ENCODE measurements at regions not wholly inside any gene's neighbourhood (a gene's known extent, or its start where the extent isn't known, plus 50 kb on each side); places are given as distances from the start of the nearest gene placed in this dataset.
"Not testable (repeated sequence)": the region's sequence is repeated elsewhere in the genome, so short reads cannot be mapped to it uniquely, and the experiment has no call there.

DNA sequence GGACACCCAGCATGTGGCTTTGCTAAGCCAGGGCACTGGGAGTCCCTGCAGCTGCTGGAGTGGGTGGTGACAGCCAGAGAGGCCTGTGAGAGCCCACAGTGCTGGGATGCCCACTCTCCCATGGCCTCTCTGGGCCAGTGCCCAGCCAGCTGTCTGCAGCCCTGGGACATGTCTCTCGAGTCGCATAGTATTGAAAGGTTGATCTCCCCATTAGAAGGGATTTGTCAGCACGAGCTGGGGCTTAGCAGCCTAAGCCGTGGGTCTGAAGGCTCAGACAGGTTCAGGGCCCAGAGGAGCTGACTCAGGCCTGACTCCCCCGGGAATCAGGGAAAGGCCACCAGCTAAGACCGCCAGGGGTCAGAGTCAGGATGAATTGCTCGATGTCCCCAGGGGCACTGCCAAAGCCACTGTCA lies 53.5 kb downstream of the FOXD2 start:
- DNase-seq: no peak

DNA sequence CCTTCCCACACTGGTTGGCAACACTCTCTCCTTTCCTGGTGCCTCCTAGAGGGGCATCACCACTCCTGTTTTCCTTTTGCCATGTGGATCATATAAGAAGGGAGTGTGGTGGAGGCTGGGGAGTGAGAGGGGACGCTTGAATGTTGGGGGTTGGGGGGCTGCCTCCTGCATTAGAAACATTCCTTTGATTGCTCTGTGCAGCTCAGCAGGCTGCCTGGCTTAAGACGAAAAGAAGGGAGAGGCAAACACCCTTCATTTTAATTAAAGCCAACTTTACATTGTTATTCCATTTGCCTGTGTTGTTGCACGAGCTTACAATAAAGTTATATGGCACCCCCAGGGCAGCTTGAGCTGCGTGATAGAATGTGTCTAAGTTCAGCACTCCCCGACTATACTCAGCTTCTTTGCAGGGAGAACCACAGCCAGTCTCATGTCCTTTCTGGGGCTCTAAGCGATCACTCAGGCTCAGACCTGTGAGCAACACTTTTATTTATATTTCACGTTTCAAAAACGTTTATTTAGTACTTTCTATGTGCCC lies 57.4 kb downstream of the FOXD2 start:
- DNase-seq: no peak

DNA sequence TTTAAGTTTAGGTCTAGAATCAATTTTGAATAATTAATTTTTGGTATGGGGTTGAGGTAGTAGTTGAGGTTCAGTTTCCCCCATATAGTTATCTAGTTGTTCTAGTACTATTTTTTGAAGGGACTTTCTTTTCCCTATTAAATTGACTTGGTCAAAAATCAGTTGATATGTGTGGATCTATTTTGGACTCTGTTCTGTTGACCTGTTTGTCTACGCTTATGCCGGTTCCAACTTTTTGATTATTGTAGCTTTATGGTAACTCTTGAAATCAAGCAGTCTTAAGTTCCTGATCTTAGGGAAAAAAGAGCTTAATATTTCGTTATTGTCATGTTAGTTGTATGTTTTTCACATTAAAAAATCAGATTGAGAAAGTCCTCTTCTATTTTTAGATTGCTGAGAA lies 60.7 kb downstream of the FOXD2 start:
- no peak for DNase-seq

DNA sequence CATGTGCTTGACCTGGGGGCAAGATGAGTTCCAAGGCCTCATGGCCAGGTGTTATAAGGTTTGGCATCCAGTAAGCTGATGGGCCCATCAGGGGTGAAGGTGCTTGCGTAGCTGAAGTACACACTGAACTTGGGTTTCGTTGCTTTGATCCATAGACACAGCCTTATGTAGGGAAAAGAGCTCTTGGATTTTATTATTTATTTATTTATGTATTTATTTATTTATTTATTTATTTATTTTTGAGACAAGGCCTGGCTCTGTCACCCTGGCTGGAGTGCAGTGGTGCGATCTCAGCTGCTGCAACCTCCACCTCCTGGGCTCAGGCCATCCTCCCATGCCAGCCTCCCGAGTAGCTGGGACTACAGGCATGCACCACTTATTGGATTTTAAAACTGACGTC lies 63.2 kb downstream of the FOXD2 start:
- no peak for DNase-seq

DNA sequence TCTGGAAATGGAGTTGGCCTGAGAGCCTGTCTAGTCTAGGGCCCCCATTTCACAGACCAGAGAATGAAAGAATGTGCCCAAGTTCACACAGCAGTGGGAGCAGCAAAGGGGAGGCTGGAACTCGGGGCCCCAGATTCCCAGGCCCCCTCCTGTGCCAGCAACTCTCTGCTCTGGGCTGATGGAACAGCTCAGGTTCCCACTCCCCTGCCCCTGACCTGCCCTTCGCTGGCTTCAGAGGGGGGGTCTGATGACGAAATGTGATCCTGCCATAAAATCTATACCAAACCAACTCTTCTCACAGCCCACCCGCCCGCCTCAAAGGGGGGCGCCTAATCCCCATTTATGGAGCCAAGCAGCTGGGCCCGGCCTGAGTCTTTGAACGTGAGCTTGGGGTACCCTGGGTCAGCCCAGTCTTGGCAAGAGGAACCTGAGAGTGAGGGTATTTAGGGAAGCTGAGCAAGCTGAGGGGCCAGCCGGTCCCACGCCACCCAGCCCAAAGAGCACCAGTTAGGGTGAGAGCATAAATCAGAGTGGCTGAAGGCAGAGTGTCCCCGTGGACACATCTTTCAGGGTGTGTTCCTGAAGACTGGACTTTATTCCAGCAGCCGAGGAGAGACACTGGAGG lies 65.0 kb downstream of the FOXD2 start:
- DNase-seq: no peak

DNA sequence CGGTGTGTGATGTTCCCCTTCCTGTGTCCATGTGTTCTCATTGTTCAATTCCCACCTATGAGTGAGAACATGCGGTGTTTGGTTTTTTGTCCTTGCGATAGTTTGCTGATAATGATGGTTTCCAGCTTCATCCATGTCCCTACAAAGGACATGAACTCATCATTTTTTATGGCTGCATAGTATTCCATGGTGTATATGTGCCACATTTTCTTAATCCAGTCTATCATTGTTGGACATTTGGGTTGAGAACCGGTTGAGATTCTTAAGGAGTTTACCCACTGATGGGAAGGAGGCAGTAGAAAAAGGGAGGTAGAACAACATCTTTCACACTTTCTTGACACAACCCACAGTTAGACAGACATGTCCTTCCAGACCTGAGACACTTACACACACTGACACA lies 67.0 kb downstream of the FOXD2 start:
- not testable (repeated sequence) for DNase-seq

DNA sequence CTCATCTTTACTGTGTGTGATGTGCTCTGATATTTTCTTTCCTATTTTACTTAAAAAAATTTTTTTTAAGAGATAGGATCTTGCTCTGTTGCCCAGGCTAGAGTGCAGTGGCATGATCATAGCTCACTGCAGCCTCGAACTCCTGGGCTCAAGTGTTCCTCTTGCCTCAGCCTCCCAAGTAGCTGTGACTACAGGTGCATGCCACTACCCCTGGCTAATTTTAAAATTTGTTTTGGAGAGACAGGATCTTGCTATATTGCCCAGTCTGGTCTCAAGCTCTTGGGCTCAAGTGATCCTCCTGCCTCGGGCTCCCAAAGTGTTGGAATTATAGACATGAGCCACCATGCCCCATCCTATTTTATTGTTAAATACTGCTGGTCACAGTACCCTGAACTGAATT lies 67.4 kb downstream of the FOXD2 start:
- no peak for DNase-seq

DNA sequence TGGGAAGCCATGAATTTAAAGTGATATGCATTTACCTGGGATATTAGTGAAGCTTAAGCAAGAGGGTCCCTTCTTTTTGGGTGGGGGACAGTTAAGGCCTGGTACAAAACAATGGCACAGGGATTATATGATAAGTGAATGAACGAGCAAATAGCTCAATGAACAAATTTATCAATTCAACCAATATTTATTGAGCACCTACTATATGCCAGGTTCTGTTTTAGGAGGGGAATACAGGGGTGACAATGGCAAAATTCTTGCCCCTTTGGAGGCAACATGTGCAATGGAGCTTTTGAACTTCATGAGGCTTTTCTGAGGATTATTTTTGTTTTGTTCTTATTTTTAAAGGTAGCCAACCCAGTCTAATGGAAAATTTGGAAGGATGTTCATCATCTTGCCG lies 68.2 kb downstream of the FOXD2 start:
- no peak for DNase-seq

DNA sequence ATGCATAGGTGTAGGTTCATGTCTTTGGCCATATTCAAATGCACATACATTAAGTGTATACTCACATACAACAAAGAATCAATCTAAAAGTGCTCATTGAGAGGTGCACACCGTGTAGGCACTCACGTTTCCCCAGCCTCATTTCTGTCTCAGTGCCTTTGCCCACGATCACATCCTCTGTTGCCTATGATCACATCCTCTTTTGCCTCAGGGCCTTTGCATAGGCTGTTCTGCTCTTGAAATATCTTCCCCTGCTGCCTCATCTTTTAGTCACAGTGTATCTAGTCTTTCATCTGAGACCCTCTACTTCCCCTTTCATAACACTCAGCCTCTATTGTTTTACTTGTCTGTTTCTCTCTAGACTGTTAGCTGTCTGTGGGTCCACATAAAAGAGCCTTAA lies 69.3 kb downstream of the FOXD2 start:
- DNase-seq: no peak

DNA sequence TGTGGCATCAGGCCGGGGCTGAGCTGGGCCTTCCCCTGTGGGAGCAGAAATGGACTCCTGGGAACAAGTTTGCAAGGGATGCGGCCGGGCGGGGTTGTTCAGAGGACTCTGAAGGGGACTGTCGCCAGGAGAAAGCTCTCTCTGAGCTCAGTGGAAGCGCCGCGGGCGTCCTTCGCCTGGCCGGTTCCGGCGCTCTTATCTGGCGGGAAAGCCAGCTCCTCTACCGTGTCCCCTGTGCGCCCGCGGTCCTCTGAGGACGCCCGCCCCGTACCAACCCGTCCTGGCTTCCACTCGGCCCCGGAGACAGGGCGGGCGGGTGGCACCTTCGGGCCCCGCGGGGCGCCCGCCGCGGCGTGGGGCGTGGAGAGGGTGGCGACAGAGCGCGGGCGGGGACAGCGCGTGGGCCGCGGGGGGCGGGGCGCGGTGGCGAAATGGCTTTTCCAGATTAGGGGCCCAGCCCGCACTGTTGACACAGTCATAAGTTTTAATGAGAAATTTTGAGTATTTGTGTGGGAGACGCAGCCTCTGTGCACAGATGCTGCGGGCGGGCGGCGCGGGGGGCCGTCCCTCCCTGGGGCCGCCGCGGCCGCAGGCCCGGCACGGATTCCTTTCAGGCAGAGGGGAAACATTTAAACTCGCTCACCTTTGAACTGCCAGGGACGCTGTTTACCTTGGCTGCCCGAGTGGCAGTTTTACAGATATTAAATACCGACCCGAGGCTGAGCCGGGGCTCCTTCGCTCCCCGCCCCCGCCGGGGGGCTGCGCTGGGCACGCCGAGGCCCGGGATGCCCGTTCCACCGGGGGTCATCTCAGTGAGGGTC lies 70.2 kb downstream of the FOXD2 start:
- peak; percentile 27 for DNase-seq

DNA sequence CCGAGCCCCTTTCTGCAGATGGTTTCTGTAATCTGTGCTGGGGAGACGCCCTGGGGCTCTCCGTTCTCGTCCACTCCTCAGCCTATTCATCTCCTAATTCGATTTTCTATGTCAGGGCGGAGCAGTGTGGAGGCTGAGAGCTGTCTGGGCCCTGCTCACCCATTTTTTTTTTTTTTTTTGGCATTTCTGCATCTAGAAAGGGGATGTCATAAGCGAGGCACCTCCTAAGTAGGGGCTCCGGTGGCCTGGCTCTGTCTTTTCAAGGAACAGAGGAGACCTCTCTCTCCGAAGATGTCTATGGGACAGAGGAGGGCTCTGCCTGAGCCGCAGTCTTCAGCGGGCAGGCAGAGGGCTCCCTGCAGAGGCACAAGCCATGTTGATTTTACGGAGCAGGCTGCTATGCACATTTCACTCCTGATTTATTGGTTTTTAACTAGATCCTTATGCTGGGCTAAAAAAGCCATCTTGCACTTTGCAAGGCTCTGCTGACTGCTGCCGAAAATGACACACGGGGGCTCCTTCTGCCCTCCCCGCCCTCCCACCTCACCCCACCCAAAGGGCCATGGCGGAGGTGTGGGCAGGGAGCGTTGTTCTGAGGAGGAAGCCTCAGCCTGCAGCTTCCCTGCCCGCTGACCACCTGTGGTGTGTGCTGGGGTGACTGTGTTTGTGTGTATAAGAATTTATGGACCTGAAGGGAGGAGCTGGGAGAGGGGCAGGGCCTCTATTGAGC lies 71.0 kb downstream of the FOXD2 start:
- no peak for DNase-seq

DNA sequence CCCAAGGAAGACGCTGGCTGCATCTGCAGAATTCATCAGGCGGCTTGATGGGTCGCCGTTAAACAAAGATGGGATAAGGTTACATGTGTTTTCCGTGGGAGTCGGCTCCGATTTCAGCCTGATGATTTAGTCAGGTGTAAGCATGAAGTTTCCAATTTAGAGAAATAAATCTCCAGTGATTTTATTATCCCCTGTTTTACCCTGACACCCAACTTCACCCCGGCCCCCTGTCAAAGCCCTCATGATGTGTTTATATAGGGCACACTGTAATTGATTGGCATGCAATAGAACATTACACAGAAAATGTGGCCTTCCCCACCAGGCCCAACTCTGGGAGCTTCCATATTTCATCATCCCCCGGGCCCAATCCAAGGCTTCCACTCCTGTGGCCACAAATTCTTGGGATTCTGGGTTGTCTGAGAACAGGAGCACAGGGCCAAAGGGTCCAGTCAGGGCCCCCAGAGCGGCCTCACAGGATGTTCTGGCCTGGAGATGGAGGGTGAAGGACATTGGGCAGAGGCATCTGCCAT lies 72.5 kb downstream of the FOXD2 start:
- DNase-seq: no peak

DNA sequence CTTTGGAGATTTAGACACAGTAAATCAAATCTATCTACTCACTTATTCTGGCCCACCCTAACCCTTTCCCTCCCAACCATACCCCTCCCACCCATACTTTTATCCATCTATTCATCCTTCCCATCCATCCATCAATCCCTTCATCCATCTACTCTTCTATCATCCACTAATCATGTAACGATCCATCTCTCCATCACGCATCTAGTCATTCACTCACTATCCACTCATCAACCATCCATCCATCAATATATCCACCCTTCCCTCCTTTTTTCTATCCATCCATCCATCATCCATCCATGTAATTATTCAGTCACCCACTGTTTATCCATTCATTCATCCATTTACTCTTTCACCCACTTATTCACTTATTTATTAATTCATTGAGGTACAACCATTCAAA lies 74.0 kb downstream of the FOXD2 start:
- DNase-seq: no peak

DNA sequence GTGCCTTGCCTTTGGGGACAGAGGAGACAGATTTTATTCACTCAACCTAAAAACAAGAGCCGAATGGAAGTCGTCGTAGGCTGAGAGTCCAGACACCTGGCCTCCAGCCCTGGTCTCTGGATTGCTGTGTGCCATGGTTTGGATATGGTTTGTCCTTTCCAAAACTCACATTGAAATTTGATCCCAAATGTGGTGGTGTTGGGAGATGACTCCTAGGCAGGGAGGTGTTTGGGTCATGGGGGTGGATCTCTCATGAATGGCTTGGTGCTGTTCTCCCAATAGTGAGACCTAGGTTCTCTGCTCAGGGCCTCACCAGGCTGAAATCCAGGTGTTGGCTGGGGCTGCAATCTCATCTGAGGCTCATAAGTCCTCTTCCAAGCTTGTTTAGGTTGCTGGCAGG lies 75.5 kb downstream of the FOXD2 start:
- DNase-seq: no peak

DNA sequence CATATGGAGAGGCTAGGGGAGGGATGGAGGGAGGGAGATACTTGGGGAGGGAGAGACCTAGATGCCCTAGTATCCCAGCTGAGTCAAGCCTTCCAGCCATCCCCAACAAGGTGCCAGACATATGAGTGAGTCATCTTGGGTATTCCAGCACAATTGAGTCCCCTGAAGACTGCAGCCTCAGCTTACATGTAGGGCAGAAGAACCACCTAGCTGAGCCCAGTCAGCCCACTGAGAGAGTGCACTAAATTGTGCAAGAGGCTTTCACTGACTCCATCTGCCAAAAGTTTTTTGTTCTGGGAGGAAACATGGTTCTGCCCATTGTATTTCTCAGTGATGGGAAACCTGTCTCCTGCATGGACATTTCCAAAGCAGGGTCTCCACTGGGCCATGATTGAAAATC lies 76.4 kb downstream of the FOXD2 start:
- no peak for DNase-seq

DNA sequence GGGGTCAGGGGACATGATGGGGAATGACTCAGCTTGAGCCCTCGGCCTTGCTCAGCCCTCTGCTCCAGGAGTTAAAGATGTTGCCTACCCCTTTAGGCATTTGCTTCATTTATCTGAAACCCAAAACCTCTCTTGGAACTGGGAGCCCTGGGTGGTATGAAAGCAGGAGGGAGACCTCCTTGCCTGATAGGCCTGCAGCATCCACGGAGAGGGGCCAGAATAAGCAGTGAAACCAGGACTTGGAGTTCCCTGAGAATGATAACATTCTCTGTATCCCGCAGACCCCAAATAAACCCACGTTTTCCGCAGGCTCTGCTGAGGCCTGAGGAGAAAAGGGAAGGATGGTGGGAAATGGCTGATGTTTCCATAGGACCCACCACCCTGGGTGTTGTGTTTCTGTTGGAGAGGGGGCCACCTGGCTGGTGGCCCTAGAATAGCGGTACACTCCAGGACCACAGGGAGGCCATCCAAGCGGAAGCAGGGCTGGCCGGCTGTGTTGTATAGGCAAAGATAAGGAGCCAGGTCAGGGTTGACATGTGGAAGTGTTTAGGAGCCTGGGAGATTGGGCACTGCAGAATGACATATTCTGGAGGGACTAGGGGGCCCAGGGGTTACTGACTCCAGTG lies 77.4 kb downstream of the FOXD2 start:
- no peak for DNase-seq

DNA sequence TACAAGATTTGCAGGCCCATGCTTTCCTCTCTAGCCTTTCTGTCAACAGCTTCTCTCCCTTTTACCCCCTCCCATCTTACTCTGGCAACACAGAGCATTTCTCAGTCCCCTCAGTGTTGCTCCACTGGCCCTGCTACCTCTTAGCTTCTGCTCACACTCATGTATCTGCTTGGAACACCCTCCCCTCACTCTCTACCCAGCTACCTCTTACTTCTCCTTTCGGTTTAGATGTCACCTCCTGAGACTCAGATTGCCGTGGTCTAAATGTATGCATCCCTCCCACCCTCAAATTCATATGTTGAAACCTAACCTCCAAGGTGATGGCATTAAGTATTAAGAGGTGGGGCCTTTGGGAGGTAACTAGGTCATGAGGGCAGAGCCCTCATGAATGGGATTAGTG lies 80.1 kb downstream of the FOXD2 start:
- no peak for DNase-seq

DNA sequence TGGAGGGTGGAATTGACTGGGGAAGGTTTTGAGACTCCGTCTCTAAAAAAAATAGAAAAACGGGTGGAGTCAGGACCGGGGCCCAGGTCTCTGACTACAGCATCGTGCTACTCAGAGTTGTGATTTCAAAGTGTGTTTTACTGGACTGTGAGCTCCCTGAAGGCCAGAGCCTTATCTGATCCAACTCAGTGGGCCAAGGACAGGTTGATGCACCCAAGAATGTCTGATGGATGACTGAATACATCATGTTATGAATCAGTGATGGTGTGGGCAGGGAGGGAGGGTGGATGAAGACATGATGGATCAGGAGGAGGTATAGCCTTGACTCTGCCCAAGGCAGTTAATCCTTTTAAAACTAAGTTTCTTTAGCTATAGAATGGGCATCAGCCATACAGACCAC lies 81.6 kb downstream of the FOXD2 start:
- DNase-seq: no peak

DNA sequence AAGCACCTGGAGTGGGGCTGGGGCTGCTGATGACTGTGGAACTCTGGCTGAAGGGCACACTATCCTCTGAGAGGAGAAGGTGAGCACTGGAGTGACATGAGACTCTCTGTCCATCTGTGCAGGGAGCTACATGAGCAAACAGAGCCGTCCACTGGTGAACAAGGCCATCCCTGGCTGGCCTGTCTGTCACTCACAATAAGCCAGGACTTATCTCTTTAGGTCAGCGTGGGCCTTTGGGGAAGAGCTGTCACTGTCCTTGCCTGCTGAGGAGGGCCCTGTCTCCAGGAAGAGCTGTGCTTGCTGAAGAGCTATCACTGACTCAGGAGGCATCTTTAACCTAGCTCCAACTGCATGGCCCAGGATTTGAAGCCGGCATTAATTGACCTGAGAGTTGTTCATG lies 82.1 kb downstream of the FOXD2 start:
- DNase-seq: no peak

DNA sequence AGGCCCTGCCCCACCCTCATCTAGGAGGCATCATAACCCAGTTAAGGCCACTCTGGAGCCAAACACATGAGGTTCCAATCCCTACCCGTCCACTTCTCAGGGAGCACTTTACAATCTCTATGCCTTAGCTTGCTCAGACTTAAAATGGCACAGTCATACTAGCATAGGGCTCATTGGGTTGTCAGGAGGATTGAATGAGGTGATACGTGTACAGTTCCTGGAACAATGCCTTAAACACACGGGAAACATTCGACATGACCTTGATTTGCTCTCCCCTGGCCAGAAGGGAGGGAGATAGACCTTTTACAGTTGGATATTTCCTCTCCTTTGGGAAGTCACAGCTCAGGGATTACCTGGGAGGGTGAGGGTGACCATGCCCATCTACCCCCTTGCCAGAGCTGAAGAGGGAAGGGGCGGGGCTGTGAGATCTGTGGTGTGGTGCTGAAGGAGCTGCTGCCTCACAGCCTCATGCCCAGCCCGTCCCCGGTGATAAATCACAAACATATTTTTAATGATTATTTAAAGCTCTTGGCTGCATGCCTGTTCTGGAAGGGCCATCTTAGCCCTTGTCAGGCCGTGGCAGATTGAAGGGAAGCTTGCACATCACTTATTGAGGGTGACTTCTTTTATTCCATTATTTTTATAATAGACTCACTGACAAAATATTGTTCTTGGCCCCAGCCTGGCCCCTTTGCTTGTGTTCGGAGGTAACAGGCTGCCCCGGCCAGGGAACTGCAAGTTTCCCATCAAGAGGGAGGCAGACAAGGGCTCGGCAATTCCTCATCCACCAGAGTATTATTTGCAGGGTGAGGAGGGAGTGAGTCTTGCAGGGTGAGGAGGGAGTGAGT lies 83.4 kb downstream of the FOXD2 start:
- no peak for DNase-seq

DNA sequence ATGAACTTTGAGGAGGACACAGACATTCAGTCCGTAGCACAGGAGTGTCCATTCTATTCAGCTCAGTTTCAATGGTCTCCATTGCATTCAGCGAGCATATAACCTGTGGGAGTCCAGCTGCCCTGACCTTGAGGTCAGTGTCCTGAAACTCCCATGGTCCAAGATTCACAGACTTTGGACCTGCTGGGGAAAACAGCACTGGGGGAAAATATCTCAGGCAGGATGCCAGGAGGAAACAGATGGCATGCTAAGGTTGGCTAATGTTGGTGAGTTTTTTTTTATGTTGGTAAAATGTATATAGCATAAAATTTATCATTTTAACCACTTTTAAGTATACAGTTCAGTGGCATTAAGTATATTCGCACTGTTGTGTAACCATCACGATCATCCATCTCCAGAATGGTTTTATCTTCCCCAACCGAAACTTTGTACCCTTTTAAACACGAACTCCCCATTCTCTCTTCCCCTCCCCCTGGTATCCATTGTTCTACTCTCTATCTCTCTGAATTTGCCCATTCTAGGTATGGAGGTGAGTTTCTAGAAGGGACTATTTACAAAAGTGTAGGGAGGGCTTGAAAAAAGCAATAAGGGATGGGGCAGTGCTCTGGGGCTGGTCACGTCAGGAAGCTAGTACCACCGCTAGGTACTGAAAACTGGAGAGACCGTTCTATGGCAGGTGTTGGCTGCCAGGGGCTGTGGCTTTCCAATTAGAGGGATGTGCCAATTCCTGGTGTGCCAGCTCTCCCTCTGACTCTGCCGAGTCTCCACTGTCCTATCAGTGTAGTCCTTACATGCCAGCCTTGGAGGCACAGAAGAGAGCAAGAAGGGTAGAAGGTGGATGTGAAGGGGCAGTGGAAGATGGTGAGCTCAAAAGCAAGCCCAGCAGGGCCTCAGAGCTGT lies 85.3 kb downstream of the FOXD2 start:
- DNase-seq: peak; percentile 68 to 82
